Panc1 (cell line): ENCODE measurements at regions not wholly inside any gene's neighbourhood (a gene's known extent, or its start where the extent isn't known, plus 50 kb on each side); places are given as distances from the start of the nearest gene placed in this dataset.
"Not testable (repeated sequence)": the region's sequence is repeated elsewhere in the genome, so short reads cannot be mapped to it uniquely, and the experiment has no call there.

Experiments used
- ATAC-seq: fragments of 200-7000 bp; cut with Tn5 transposase; 2 replicates; pipeline ENCODE4 v1.9.1; 2020; ENCODE audit warnings: mild to moderate bottlenecking, moderate library complexity
- BruUV-seq: library from RNA; stranded (reverse); fragments of 400-500 nt; replicated peaks from 2 replicates; lab custom pipeline; 2021; lab: Mats Ljungman, UMichigan
- CTCF ChIA-PET: fragments of 300-600 bp; sonication (Branson Sonifier 250); formaldehyde crosslinking; loops from one replicate; lab custom pipeline; 2022; ENCODE audit warnings: antibody characterized with exemption; lab: Charles Lee
- POLR2A ChIA-PET: fragments of 300-600 bp; sonication (Branson Sonifier 250); formaldehyde crosslinking; loops from one replicate; lab custom pipeline; 2022; ENCODE audit warnings: antibody characterized with exemption; lab: Charles Lee
- DNase-seq: peaks from one replicate; pipeline ENCODE4 v3.0.0-alpha.2; 2010; ENCODE audit warnings: low read depth, low spot score
- H3K27ac ChIP-seq: 2 replicates; pipeline ENCODE4 v1.5.1; 2011; ENCODE audit warnings: mild to moderate bottlenecking, low read length, inconsistent platforms
- H3K27me3 ChIP-seq: fragments of 200-500 bp; sonication (Bioruptor generic); 2 replicates; pipeline ENCODE4 v1.6.0; 2014; ENCODE audit warnings: low read length, inconsistent platforms; ENCODE audit not compliant: control insufficient read depth, insufficient read depth
- H3K36me3 ChIP-seq: fragments of 200-500 bp; sonication (Bioruptor generic); 2 replicates; pipeline ENCODE4 v1.5.1; 2014; ENCODE audit warnings: inconsistent platforms, mild to moderate bottlenecking, low read length, moderate library complexity; ENCODE audit not compliant: control insufficient read depth, insufficient read depth
- H3K4me1 ChIP-seq: 2 replicates; pipeline ENCODE4 v1.5.1; 2011; ENCODE audit warnings: inconsistent platforms, mild to moderate bottlenecking, low read length, moderate library complexity; ENCODE audit not compliant: control insufficient read depth, insufficient read depth
- H3K4me3 ChIP-seq, 2 experiments: 2 replicates each; pipeline ENCODE4 v1.5.1; 2011 to 2012; ENCODE audit warnings: low read depth in 2 of 2, low read length in 2 of 2, mild to moderate bottlenecking in 2 of 2, inconsistent platforms in 1 of 2, moderate library complexity in 1 of 2
- H3K9me3 ChIP-seq: fragments of 200-500 bp; sonication (Bioruptor generic); 2 replicates; pipeline ENCODE4 v1.5.1; 2014; ENCODE audit warnings: low read depth, mild to moderate bottlenecking, inconsistent platforms, low read length, moderate library complexity; ENCODE audit not compliant: control insufficient read depth, insufficient read depth
- CTCF ChIP-seq: fragments of 450-650 bp; IDR thresholded peaks from 2 replicates; pipeline ENCODE4 v1.5.1; 2017; ENCODE audit warnings: mild to moderate bottlenecking
- POLR2AphosphoS5 ChIP-seq: IDR thresholded peaks from 2 replicates; pipeline ENCODE4 v1.6.1; 2012; ENCODE audit warnings: mild to moderate bottlenecking, low read depth, low read length, moderate library complexity
- REST ChIP-seq, 2 experiments: IDR thresholded peaks; 2 replicates each; pipeline ENCODE4 v1.6.1; 2011 to 2012; ENCODE audit warnings: low read depth in 2 of 2, control low read depth in 1 of 2, low read length in 1 of 2, mild to moderate bottlenecking in 1 of 2, moderate library complexity in 1 of 2; ENCODE audit not compliant: insufficient read depth in 1 of 2
- SIN3A ChIP-seq: IDR thresholded peaks from 2 replicates; pipeline ENCODE4 v1.6.1; 2012; ENCODE audit warnings: low read depth, mild to moderate bottlenecking, low read length, moderate library complexity, borderline replicate concordance; ENCODE audit not compliant: insufficient read depth
- TCF7L2 ChIP-seq: IDR thresholded peaks from 2 replicates; pipeline ENCODE4 v1.6.1; 2011; ENCODE audit warnings: mild to moderate bottlenecking, low read depth, low read length, inconsistent platforms
- in situ Hi-C: cut with HindIII; loops from 2 replicates; pipeline ENCODE4 v1.10.0; 2016; ENCODE audit warnings: low sequenced_read_pairs, low pct_unique_long_range_greater_than_20kb
- intact Hi-C: fragments of 100-400 bp; cut with micrococcal nuclease; formaldehyde crosslinking; loops from one replicate; pipeline ENCODE4 v1.10.0; 2022; ENCODE audit not compliant: unreplicated experiment

GRCh38 chr1:215406927-215407326 is 160.2 kb upstream of the KCTD3 start:
- H3K4me3 ChIP-seq = no peak overlapping the region
- H3K36me3 ChIP-seq = no peaks in the 10 kb centered on the region
- DNase-seq (no peak), ATAC-seq (no peak)
- H3K4me1 ChIP-seq = no peaks in the 10 kb centered on the region
- intact Hi-C loops = no loop called here
- CTCF ChIA-PET = no interaction called here
- H3K9me3 ChIP-seq = no peaks in the 10 kb centered on the region
- no peak overlapping the region for H3K27ac ChIP-seq
- BruUV-seq = no TSS peak
- in situ Hi-C loops = no loop called here
- no peaks in the 10 kb centered on the region for H3K27me3 ChIP-seq
- POLR2A ChIA-PET = no interaction called here
- TF ChIP-seq REST (IDR thresholded peaks at IDR 0.05; ENCODE audit: insufficient read depth in 1 of 2, low read depth in 2 of 2, low read length in 1 of 2) (no peak), TCF7L2 (no peak), POLR2AphosphoS5 (no peak), CTCF (no peak), SIN3A (no peak)

- no peak for DNase-seq
- H3K36me3 ChIP-seq = no peaks in the 10 kb centered on the region
- no peak for ATAC-seq
- no peaks in the 10 kb centered on the region for H3K4me1 ChIP-seq
- H3K27ac ChIP-seq = no peak overlapping the region
- POLR2A ChIA-PET = no interaction called here
- BruUV-seq = no TSS peak
- H3K9me3 ChIP-seq = no peaks in the 10 kb centered on the region
- in situ Hi-C loops = no loop called here
- H3K4me3 ChIP-seq = no peak overlapping the region
- no peaks in the 10 kb centered on the region for H3K27me3 ChIP-seq
- CTCF ChIA-PET = no interaction called here
- intact Hi-C loops = no loop called here
- TF ChIP-seq CTCF = no peak
- TF ChIP-seq POLR2AphosphoS5 = no peak
- TF ChIP-seq SIN3A = no peak
- TF ChIP-seq TCF7L2 = no peak
- TF ChIP-seq REST (IDR thresholded peaks at IDR 0.05; ENCODE audit: insufficient read depth in 1 of 2, low read depth in 2 of 2, low read length in 1 of 2) = no peak
Observed at GRCh38 chr1:215407575-215407974, 159.5 kb upstream of the KCTD3 start.

- CTCF ChIA-PET, in situ Hi-C loops, ATAC-seq, H3K36me3 ChIP-seq, H3K27me3 ChIP-seq, BruUV-seq, DNase-seq, intact Hi-C loops, POLR2A ChIA-PET, H3K4me3 ChIP-seq, H3K4me1 ChIP-seq, H3K9me3 ChIP-seq, H3K27ac ChIP-seq: not testable (repeated sequence)
Observed at GRCh38 chr1:215409546-215409945, 157.6 kb upstream of the KCTD3 start.

GRCh38 chr1:215415521-215415920 is 151.6 kb upstream of the KCTD3 start:
- H3K9me3 ChIP-seq, H3K27ac ChIP-seq, H3K36me3 ChIP-seq, POLR2A ChIA-PET, DNase-seq, H3K4me1 ChIP-seq, ATAC-seq, BruUV-seq, in situ Hi-C loops, intact Hi-C loops, CTCF ChIA-PET, H3K4me3 ChIP-seq, H3K27me3 ChIP-seq: not testable (repeated sequence)
